Activated T-cell treated with anti-CD3 and anti-CD28 coated beads, Interleukin-2, amount 50 U/mL, for 4 hours (primary cell): ENCODE measurements at regions not wholly inside any gene's neighbourhood (a gene's known extent, or its start where the extent isn't known, plus 50 kb on each side); places are given as distances from the start of the nearest gene placed in this dataset.

ENCODE experiments used
- ATAC-seq, 2 donors: fragments of 200-7000 bp; cut with Tn5 transposase; one replicate each; pipeline ENCODE4 v1.10.0; 2021
- DNase-seq: peaks from one replicate; pipeline ENCODE4 v3.0.0-alpha.2; 2020
- H3K27me3 Mint-ChIP-seq: one replicate; pipeline ENCODE4 v1.8.0; 2021; ENCODE audit warnings: low read depth, mixed read lengths
- H3K36me3 Mint-ChIP-seq: one replicate; pipeline ENCODE4 v1.8.0; 2022; ENCODE audit warnings: mixed read lengths; ENCODE audit not compliant: insufficient read depth
- H3K4me1 Mint-ChIP-seq: one replicate; pipeline ENCODE4 v1.8.0; 2021; ENCODE audit warnings: low read depth, mixed read lengths
- H3K4me3 Mint-ChIP-seq: one replicate; pipeline ENCODE4 v1.8.0; 2021; ENCODE audit warnings: mild to moderate bottlenecking, moderate library complexity, mixed read lengths
- H3K9me3 Mint-ChIP-seq: one replicate; pipeline ENCODE4 v1.8.0; 2021; ENCODE audit warnings: mixed read lengths

GRCh38 chr9:78777747-78778146 is 480.8 kb downstream of the PSAT1 start:
- no peaks in the 10 kb centered on the region for H3K36me3 Mint-ChIP-seq
- H3K9me3 Mint-ChIP-seq = no peaks in the 10 kb centered on the region
- no peaks in the 10 kb centered on the region for H3K27me3 Mint-ChIP-seq
- no peak for ATAC-seq
- no peak for DNase-seq
- H3K4me1 Mint-ChIP-seq = no peaks in the 10 kb centered on the region
- no peak overlapping the region for H3K4me3 Mint-ChIP-seq

- H3K4me1 Mint-ChIP-seq = no peaks in the 10 kb centered on the region
- DNase-seq (no peak), ATAC-seq (no peak)
- no peaks in the 10 kb centered on the region for H3K36me3 Mint-ChIP-seq
- H3K27me3 Mint-ChIP-seq = no peaks in the 10 kb centered on the region
- H3K9me3 Mint-ChIP-seq = no peaks in the 10 kb centered on the region
- H3K4me3 Mint-ChIP-seq = no peak overlapping the region
Measured at GRCh38 chr9:78778318-78778717, 481.4 kb downstream of the PSAT1 start.

- no peak for DNase-seq
- H3K4me1 Mint-ChIP-seq = no peaks in the 10 kb centered on the region
- H3K4me3 Mint-ChIP-seq = no peak overlapping the region
- H3K36me3 Mint-ChIP-seq = no peaks in the 10 kb centered on the region
- H3K27me3 Mint-ChIP-seq = no peaks in the 10 kb centered on the region
- H3K9me3 Mint-ChIP-seq = no peaks in the 10 kb centered on the region
- no peak for ATAC-seq
Measured at GRCh38 chr9:78778861-78779374, 482.0 kb downstream of the PSAT1 start.

GRCh38 chr9:78781681-78782080 is 484.8 kb downstream of the PSAT1 start:
- ATAC-seq (no peak), DNase-seq (no peak)
- no peaks in the 10 kb centered on the region for H3K4me1 Mint-ChIP-seq
- no peaks in the 10 kb centered on the region for H3K36me3 Mint-ChIP-seq
- H3K27me3 Mint-ChIP-seq = no peaks in the 10 kb centered on the region
- H3K4me3 Mint-ChIP-seq = no peak overlapping the region
- H3K9me3 Mint-ChIP-seq = no peaks in the 10 kb centered on the region

GRCh38 chr9:78782234-78782633 is 485.3 kb downstream of the PSAT1 start:
- no peaks in the 10 kb centered on the region for H3K9me3 Mint-ChIP-seq
- H3K36me3 Mint-ChIP-seq = no peaks in the 10 kb centered on the region
- ATAC-seq (no peak), DNase-seq (no peak)
- no peaks in the 10 kb centered on the region for H3K27me3 Mint-ChIP-seq
- H3K4me1 Mint-ChIP-seq = no peaks in the 10 kb centered on the region
- H3K4me3 Mint-ChIP-seq = no peak overlapping the region

- Mint-ChIP-seq H3K9me3 (no peaks in the 10 kb centered on the region), H3K27me3 (no peaks in the 10 kb centered on the region), H3K4me3 (no peak overlapping the region), H3K36me3 (no peaks in the 10 kb centered on the region), H3K4me1 (no peaks in the 10 kb centered on the region)
- DNase-seq (no peak), ATAC-seq (no peak)
Measured at GRCh38 chr9:78782858-78783257, 485.9 kb downstream of the PSAT1 start.

- no peak for ATAC-seq
- H3K4me3 Mint-ChIP-seq = no peak overlapping the region
- DNase-seq = no peak
- no peaks in the 10 kb centered on the region for H3K36me3 Mint-ChIP-seq
- H3K4me1 Mint-ChIP-seq = no peaks in the 10 kb centered on the region
- H3K9me3 Mint-ChIP-seq = no peaks in the 10 kb centered on the region
- no peaks in the 10 kb centered on the region for H3K27me3 Mint-ChIP-seq
Measured at GRCh38 chr9:78783743-78784142, 486.8 kb downstream of the PSAT1 start.

GRCh38 chr9:78786794-78787193 is 489.9 kb downstream of the PSAT1 start:
- peaks cover 10% of the 10 kb centered on the region for H3K9me3 Mint-ChIP-seq
- ATAC-seq (no peak), DNase-seq (no peak)
- no peaks in the 10 kb centered on the region for H3K36me3 Mint-ChIP-seq
- no peaks in the 10 kb centered on the region for H3K4me1 Mint-ChIP-seq
- H3K27me3 Mint-ChIP-seq = no peaks in the 10 kb centered on the region
- H3K4me3 Mint-ChIP-seq = no peak overlapping the region

GRCh38 chr9:78788101-78788500 is 491.2 kb downstream of the PSAT1 start:
- Mint-ChIP-seq H3K4me1 (no peaks in the 10 kb centered on the region), H3K9me3 (peaks cover 10% of the 10 kb centered on the region), H3K36me3 (no peaks in the 10 kb centered on the region), H3K4me3 (no peak overlapping the region), H3K27me3 (no peaks in the 10 kb centered on the region)
- no peak for ATAC-seq
- DNase-seq = no peak

GRCh38 chr9:78791779-78792178 is 494.9 kb downstream of the PSAT1 start:
- no peaks in the 10 kb centered on the region for H3K4me1 Mint-ChIP-seq
- H3K9me3 Mint-ChIP-seq = peaks cover 10% of the 10 kb centered on the region
- no peak for ATAC-seq
- H3K36me3 Mint-ChIP-seq = no peaks in the 10 kb centered on the region
- no peak for DNase-seq
- no peaks in the 10 kb centered on the region for H3K27me3 Mint-ChIP-seq
- no peak overlapping the region for H3K4me3 Mint-ChIP-seq

- Mint-ChIP-seq H3K27me3 (no peaks in the 10 kb centered on the region), H3K4me1 (no peaks in the 10 kb centered on the region), H3K9me3 (peaks cover 10% of the 10 kb centered on the region), H3K36me3 (no peaks in the 10 kb centered on the region), H3K4me3 (no peak overlapping the region)
- ATAC-seq (no peak), DNase-seq (no peak)
Measured at GRCh38 chr9:78792745-78793144, 495.8 kb downstream of the PSAT1 start.

GRCh38 chr9:78805771-78806170 is 508.8 kb downstream of the PSAT1 start:
- H3K9me3 Mint-ChIP-seq = no peaks in the 10 kb centered on the region
- H3K4me1 Mint-ChIP-seq = no peaks in the 10 kb centered on the region
- H3K36me3 Mint-ChIP-seq = no peaks in the 10 kb centered on the region
- H3K27me3 Mint-ChIP-seq = peaks cover 2% of the 10 kb centered on the region
- no peak overlapping the region for H3K4me3 Mint-ChIP-seq
- ATAC-seq (no peak), DNase-seq (no peak)

GRCh38 chr9:78806492-78807160 is 509.7 kb downstream of the PSAT1 start:
- no peak for DNase-seq
- no peaks in the 10 kb centered on the region for H3K36me3 Mint-ChIP-seq
- H3K9me3 Mint-ChIP-seq = no peaks in the 10 kb centered on the region
- no peak for ATAC-seq
- H3K4me3 Mint-ChIP-seq = no peak overlapping the region
- no peaks in the 10 kb centered on the region for H3K4me1 Mint-ChIP-seq
- H3K27me3 Mint-ChIP-seq = peaks cover 2% of the 10 kb centered on the region

- H3K4me1 Mint-ChIP-seq = no peaks in the 10 kb centered on the region
- H3K4me3 Mint-ChIP-seq = no peak overlapping the region
- H3K36me3 Mint-ChIP-seq = no peaks in the 10 kb centered on the region
- no peak for DNase-seq
- H3K27me3 Mint-ChIP-seq = peaks cover 2% of the 10 kb centered on the region
- ATAC-seq = no peak
- no peaks in the 10 kb centered on the region for H3K9me3 Mint-ChIP-seq
Measured at GRCh38 chr9:78807286-78807685, 510.4 kb downstream of the PSAT1 start.

- Mint-ChIP-seq H3K36me3 (no peaks in the 10 kb centered on the region), H3K4me1 (no peaks in the 10 kb centered on the region), H3K4me3 (no peak overlapping the region), H3K27me3 (peaks cover 2% of the 10 kb centered on the region), H3K9me3 (no peaks in the 10 kb centered on the region)
- DNase-seq = no peak
- ATAC-seq = no peak
Measured at GRCh38 chr9:78808048-78808447, 511.1 kb downstream of the PSAT1 start.
